ENCODE measurements at regions not wholly inside any gene's neighbourhood (a gene's known extent, or its start where the extent isn't known, plus 50 kb on each side); places are given as distances from the start of the nearest gene placed in this dataset.

DNA sequence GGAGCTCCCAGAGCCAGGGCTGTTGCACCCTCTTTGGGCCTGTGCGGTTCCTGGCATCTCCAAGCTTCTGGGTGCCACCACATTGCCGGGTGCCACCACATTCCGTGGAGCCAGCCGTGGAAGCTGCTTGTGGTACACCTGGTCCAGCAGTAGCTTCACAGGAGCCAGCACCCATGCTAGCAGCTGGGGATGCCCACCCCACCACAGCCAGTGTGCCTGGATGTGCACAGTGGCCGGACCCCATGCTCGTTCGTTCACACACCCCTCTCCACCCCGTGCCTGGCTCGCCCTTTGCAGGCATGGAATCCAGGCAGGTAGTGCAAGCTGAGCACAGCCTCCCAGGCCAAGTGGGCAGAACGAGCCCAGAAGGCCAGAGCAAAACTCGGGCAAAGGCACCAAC lies 1029.8 kb upstream of the GBE1 start:
- TF ChIP-seq POLR2A (IDR thresholded peaks at IDR 0.05) = no peak
- TF ChIP-seq, protein P1, sequence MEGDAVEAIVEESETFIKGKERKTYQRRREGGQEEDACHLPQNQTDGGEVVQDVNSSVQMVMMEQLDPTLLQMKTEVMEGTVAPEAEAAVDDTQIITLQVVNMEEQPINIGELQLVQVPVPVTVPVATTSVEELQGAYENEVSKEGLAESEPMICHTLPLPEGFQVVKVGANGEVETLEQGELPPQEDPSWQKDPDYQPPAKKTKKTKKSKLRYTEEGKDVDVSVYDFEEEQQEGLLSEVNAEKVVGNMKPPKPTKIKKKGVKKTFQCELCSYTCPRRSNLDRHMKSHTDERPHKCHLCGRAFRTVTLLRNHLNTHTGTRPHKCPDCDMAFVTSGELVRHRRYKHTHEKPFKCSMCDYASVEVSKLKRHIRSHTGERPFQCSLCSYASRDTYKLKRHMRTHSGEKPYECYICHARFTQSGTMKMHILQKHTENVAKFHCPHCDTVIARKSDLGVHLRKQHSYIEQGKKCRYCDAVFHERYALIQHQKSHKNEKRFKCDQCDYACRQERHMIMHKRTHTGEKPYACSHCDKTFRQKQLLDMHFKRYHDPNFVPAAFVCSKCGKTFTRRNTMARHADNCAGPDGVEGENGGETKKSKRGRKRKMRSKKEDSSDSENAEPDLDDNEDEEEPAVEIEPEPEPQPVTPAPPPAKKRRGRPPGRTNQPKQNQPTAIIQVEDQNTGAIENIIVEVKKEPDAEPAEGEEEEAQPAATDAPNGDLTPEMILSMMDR (IDR thresholded peaks at IDR 0.05) = no peak

Measured in heart left ventricle (tissue), 13 donors.